Mesothelial cell of epicardium (in vitro differentiated cells): ENCODE measurements at regions not wholly inside any gene's neighbourhood (a gene's known extent, or its start where the extent isn't known, plus 50 kb on each side); places are given as distances from the start of the nearest gene placed in this dataset.

ENCODE experiments used
- DNase-seq, 2 experiments: peaks; one replicate each; pipeline ENCODE4 v3.0.0; 2021; ENCODE audit warnings: low spot score in 2 of 2; ENCODE audit not compliant: unreplicated experiment in 2 of 2
- H3K27ac Mint-ChIP-seq: 2 replicates; pipeline ENCODE4 v1.8.0; 2021; ENCODE audit warnings: mixed read lengths
- H3K27me3 Mint-ChIP-seq: 2 replicates; pipeline ENCODE4 v1.8.0; 2021; ENCODE audit warnings: low read depth, mixed read lengths
- H3K36me3 Mint-ChIP-seq: 2 replicates; pipeline ENCODE4 v1.8.0; 2021; ENCODE audit warnings: mixed read lengths
- H3K4me1 Mint-ChIP-seq: 2 replicates; pipeline ENCODE4 v1.8.0; 2021; ENCODE audit warnings: mixed read lengths
- H3K4me3 Mint-ChIP-seq: 2 replicates; pipeline ENCODE4 v1.8.0; 2021; ENCODE audit warnings: mild to moderate bottlenecking, moderate library complexity, mixed read lengths
- H3K9me3 Mint-ChIP-seq: 2 replicates; pipeline ENCODE4 v1.8.0; 2021; ENCODE audit warnings: mixed read lengths
- TF ChIP-seq, protein P1 (sequence below): fragments of 200-600 bp; sonication (generic); IDR thresholded peaks from one replicate; pipeline ENCODE4 v1.5.0; 2021; ENCODE audit warnings: antibody characterized with exemption; ENCODE audit not compliant: unreplicated experiment

DNA sequence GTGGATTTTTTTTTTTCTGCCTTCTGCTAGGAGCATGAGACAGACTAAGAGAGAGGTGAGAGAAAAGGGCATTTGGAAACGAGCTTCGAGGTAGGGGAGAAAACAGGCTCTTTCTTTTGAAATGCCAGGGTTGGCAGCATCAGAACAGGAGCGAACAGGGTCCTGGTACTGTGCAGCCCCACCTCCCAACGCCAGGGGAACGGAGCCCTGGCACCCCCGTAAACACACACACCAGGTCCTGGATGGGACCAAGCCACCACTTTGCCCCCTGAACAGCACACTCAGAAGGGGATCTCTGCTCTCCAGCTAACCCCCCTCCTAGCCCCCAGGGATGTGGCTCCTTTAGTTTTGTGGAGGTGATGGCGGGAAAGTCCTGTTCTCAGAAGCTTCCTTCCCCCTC is 127.1 kb downstream of the CTTN start:
- no peak for DNase-seq
- no peaks in the 10 kb centered on the region for H3K9me3 Mint-ChIP-seq
- H3K27me3 Mint-ChIP-seq, result no peaks in the 10 kb centered on the region
- TF ChIP-seq, protein P1, sequence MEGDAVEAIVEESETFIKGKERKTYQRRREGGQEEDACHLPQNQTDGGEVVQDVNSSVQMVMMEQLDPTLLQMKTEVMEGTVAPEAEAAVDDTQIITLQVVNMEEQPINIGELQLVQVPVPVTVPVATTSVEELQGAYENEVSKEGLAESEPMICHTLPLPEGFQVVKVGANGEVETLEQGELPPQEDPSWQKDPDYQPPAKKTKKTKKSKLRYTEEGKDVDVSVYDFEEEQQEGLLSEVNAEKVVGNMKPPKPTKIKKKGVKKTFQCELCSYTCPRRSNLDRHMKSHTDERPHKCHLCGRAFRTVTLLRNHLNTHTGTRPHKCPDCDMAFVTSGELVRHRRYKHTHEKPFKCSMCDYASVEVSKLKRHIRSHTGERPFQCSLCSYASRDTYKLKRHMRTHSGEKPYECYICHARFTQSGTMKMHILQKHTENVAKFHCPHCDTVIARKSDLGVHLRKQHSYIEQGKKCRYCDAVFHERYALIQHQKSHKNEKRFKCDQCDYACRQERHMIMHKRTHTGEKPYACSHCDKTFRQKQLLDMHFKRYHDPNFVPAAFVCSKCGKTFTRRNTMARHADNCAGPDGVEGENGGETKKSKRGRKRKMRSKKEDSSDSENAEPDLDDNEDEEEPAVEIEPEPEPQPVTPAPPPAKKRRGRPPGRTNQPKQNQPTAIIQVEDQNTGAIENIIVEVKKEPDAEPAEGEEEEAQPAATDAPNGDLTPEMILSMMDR, result no peak
- H3K36me3 Mint-ChIP-seq, result no peaks in the 10 kb centered on the region
- H3K27ac Mint-ChIP-seq, result no peak overlapping the region
- no peak overlapping the region for H3K4me3 Mint-ChIP-seq
- peaks cover 14% of the 10 kb centered on the region for H3K4me1 Mint-ChIP-seq

DNA sequence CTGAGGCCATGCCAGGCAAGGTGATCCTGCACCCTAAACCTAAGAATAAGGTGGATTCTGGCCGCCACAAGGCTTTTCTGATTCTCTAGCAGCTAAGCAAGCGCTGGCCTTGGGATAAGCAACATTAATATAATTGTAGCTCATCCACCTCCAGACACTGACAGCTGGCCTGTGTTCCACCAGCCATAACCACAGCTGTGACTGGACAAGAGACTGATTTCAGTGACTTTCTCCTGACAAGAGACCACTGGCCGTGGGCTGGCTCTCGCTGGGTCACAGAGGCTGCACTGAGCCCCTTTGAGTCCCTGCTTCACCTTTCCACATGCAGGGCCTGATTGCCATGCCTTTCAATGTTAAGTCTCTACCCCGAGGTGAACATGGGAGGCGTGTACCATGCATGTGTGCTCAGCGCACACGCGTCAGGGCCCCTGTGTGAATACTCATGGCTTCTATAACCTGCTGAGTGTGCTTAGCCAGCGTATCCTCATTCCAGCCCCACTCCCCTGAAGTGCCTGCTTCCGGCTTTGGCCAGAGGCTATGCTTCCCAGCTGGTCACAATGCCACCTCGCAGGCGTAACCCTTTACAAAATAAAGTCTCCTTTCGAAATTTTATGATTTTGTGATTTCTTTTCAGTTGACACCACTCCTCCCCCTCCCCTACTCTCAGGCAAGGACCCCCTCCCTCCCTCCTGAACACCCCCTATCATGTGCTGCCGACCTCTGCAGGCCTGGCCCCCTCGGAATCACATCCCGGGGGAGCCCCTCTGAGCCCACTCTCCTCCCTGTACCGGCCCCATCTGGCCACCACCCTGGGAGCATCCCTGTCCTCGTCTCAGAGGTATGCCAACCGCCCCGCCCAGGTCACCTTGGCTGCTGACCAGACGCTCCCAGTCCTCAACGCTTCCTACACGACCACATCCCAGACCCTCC is 128.1 kb downstream of the CTTN start:
- H3K27ac Mint-ChIP-seq, result no peak overlapping the region
- TF ChIP-seq, protein P1, result no peak
- no peaks in the 10 kb centered on the region for H3K36me3 Mint-ChIP-seq
- H3K4me1 Mint-ChIP-seq, result peaks cover 14% of the 10 kb centered on the region
- no peaks in the 10 kb centered on the region for H3K9me3 Mint-ChIP-seq
- H3K4me3 Mint-ChIP-seq, result no peak overlapping the region
- H3K27me3 Mint-ChIP-seq, result no peaks in the 10 kb centered on the region
- no peak for DNase-seq

DNA sequence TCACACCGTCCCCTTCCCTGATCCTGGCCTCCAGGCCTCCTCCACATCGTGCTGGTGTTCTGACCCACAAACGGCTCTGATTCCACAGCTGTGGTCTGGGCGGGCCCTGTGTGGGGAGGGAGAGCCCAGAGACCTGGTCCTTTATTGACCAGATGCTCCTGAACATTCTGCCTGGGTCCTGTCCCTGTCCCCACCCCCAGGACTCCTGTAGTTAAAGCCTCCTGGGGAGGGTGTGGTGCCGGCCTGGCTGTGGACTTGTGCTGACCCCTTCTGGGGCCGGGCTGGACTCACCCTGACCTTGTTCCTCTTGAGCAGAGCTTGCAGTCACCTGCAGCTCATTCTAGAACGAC is 128.7 kb downstream of the CTTN start:
- no peaks in the 10 kb centered on the region for H3K27me3 Mint-ChIP-seq
- DNase-seq, result no peak
- no peak overlapping the region for H3K4me3 Mint-ChIP-seq
- H3K36me3 Mint-ChIP-seq, result no peaks in the 10 kb centered on the region
- H3K9me3 Mint-ChIP-seq, result no peaks in the 10 kb centered on the region
- H3K27ac Mint-ChIP-seq, result no peak overlapping the region
- TF ChIP-seq, protein P1, result no peak
- H3K4me1 Mint-ChIP-seq, result peaks cover 18% of the 10 kb centered on the region

DNA sequence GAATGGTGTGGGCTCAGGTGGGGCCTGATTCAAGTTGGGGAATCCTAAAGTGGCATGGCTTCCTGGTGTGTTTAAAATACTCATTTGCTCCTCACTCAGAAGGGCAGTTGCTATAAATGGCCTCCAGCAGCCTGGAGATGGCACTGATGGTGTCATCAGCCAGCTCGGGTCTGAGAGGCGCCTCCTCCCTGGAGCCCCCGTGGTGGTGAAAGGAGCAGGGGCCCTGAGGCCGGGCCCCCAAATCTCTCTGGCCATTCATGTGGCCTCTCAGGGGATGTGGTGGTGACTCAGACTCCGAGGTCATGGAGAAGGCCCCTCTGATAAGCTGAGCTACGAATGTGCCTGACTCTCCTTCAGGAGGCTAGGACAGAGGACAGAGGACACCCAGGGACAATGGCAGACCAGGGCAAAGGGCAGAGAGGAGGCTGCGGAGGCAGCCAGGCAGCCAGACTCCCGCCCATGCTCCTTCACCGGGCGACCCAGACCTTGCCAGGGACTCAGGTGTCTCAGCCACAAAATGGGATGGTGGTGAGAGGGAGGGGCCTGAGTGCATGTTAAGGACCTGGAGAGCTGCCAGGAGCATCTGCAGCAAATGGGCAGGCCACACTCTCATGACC is 129.2 kb downstream of the CTTN start:
- no peak for DNase-seq
- no peaks in the 10 kb centered on the region for H3K36me3 Mint-ChIP-seq
- no peak overlapping the region for H3K27ac Mint-ChIP-seq
- H3K9me3 Mint-ChIP-seq, result no peaks in the 10 kb centered on the region
- no peak overlapping the region for H3K4me3 Mint-ChIP-seq
- TF ChIP-seq, protein P1, result no peak
- H3K4me1 Mint-ChIP-seq, result peaks cover 18% of the 10 kb centered on the region
- H3K27me3 Mint-ChIP-seq, result no peaks in the 10 kb centered on the region

DNA sequence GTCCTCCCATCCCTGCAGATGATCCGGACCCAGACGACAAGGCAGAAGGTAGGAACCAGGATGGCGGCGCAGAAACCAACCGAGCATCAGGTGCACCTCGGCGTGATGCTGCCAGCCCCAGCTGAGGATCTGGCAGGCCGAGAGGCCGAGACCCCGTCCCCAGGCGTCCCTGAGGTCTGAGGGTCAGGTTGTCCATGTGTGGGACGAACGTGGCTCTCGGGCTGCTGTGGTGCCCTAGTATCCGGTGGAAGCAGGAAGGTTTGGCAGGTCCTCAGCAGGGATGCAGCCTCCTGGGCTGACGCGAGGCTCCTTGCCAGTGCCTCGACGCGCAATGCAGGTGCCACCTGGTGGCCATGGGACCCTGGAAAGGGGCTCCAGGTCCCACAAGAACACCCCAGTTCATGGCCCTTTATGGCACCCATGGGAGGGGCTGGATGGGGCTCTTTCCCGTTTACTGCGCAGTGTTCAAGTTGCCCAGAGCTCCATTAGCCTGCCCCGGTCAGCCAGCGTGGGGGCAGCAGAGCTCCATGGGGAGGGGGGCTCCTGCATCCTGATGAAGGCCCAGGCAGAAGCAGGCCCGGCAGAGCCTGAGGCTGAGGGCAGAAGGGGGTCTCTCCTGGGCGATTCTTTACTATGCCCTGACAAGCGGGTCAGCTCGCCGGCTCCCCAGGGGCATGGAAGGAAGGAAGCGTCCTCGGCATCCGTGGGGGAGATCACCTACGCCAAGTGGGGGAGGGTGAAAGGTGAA is 129.9 kb downstream of the CTTN start:
- no peaks in the 10 kb centered on the region for H3K36me3 Mint-ChIP-seq
- H3K4me3 Mint-ChIP-seq, result no peak overlapping the region
- peaks cover 18% of the 10 kb centered on the region for H3K4me1 Mint-ChIP-seq
- DNase-seq, result no peak
- no peak overlapping the region for H3K27ac Mint-ChIP-seq
- no peaks in the 10 kb centered on the region for H3K9me3 Mint-ChIP-seq
- no peaks in the 10 kb centered on the region for H3K27me3 Mint-ChIP-seq
- TF ChIP-seq, protein P1, result no peak
